MCF 10A (cell line): ENCODE measurements at regions not wholly inside any gene's neighbourhood (a gene's known extent, or its start where the extent isn't known, plus 50 kb on each side); places are given as distances from the start of the nearest gene placed in this dataset.
A peak's percentile ranks its signal among the peaks of the same experiment; 100 is the strongest.

Experiments used
- BruUV-seq: library from RNA; stranded (reverse); fragments of 400-500 nt; replicated peaks from 2 replicates; lab custom pipeline; 2021; lab: Mats Ljungman, UMichigan
- CTCF ChIA-PET: fragments of 300-600 bp; sonication (Branson Sonifier 250); formaldehyde crosslinking; extraction: SDS; loops from one replicate; lab custom pipeline; 2021; ENCODE audit warnings: antibody characterized with exemption, inconsistent platforms; lab: Yijun Ruan, JAX
- POLR2A ChIA-PET: fragments of 300-600, 350-650 bp; sonication (Branson Sonifier 250); formaldehyde crosslinking; extraction: SDS; loops from one replicate; lab custom pipeline; 2020; ENCODE audit warnings: antibody characterized with exemption, inconsistent platforms; lab: Yijun Ruan, JAX
- DNase-seq: peaks from one replicate; pipeline ENCODE4 v3.0.0-alpha.2; 2018; ENCODE audit not compliant: unreplicated experiment
- H3K27ac Mint-ChIP-seq: one replicate; pipeline ENCODE4 v1.8.0; 2022; ENCODE audit warnings: mild to moderate bottlenecking, low read depth, mixed read lengths; ENCODE audit not compliant: unreplicated experiment
- H3K27me3 Mint-ChIP-seq: one replicate; pipeline ENCODE4 v1.8.0; 2022; ENCODE audit warnings: mixed read lengths; ENCODE audit not compliant: insufficient read depth, unreplicated experiment
- H3K36me3 Mint-ChIP-seq: one replicate; pipeline ENCODE4 v1.8.0; 2022; ENCODE audit warnings: mild to moderate bottlenecking, moderate library complexity, mixed read lengths; ENCODE audit not compliant: insufficient read depth, unreplicated experiment
- H3K4me1 Mint-ChIP-seq: one replicate; pipeline ENCODE4 v1.8.0; 2022; ENCODE audit warnings: mixed read lengths; ENCODE audit not compliant: insufficient read depth, unreplicated experiment
- H3K4me3 Mint-ChIP-seq: one replicate; pipeline ENCODE4 v1.8.0; 2022; ENCODE audit warnings: mild to moderate bottlenecking, moderate library complexity, mixed read lengths; ENCODE audit not compliant: unreplicated experiment
- H3K9me3 Mint-ChIP-seq: one replicate; pipeline ENCODE4 v1.8.0; 2022; ENCODE audit warnings: mixed read lengths; ENCODE audit not compliant: unreplicated experiment
- CTCF ChIP-seq: fragments of 200-600 bp; IDR thresholded peaks from one replicate; pipeline ENCODE4 v1.8.0; 2022; ENCODE audit warnings: antibody characterized with exemption, mild to moderate bottlenecking; ENCODE audit not compliant: unreplicated experiment
- intact Hi-C: fragments of 100-400 bp; cut with micrococcal nuclease; formaldehyde crosslinking; loops from 2 replicates; pipeline ENCODE4 v1.14.1; 2022

- ChIA-PET POLR2A (no interaction called here), CTCF (no interaction called here)
- H3K27ac Mint-ChIP-seq: no peak overlapping the region
- no peaks in the 10 kb centered on the region for H3K36me3 Mint-ChIP-seq
- H3K9me3 Mint-ChIP-seq: no peaks in the 10 kb centered on the region
- H3K27me3 Mint-ChIP-seq: no peaks in the 10 kb centered on the region
- intact Hi-C loops: no loop called here
- BruUV-seq: no TSS peak
- H3K4me1 Mint-ChIP-seq: peaks cover 2% of the 10 kb centered on the region
- no peak for DNase-seq
- H3K4me3 Mint-ChIP-seq: no peak overlapping the region
- TF ChIP-seq CTCF: no peak
Measured at GRCh38 chr13:68199271-68199670, 969.1 kb upstream of the PCDH9 start.

- H3K27ac Mint-ChIP-seq: peak overlapping the region; percentile 36
- no peaks in the 10 kb centered on the region for H3K27me3 Mint-ChIP-seq
- no TSS peak for BruUV-seq
- CTCF ChIA-PET: no interaction called here
- H3K4me3 Mint-ChIP-seq: no peak overlapping the region
- peak; percentile 84 for DNase-seq
- no peak for TF ChIP-seq CTCF
- H3K4me1 Mint-ChIP-seq: peaks cover 21% of the 10 kb centered on the region
- no peaks in the 10 kb centered on the region for H3K36me3 Mint-ChIP-seq
- H3K9me3 Mint-ChIP-seq: no peaks in the 10 kb centered on the region
- POLR2A ChIA-PET: no interaction called here
- intact Hi-C loops: no loop called here
Measured at GRCh38 chr13:68190818-68191217, 960.7 kb upstream of the PCDH9 start.

GRCh38 chr13:68185444-68186141, 955.5 kb upstream of the PCDH9 start:
- Mint-ChIP-seq H3K27me3 (no peaks in the 10 kb centered on the region), H3K4me3 (peak overlapping the region; percentile 21), H3K4me1 (peaks cover 9% of the 10 kb centered on the region), H3K36me3 (no peaks in the 10 kb centered on the region), H3K9me3 (peaks cover 2% of the 10 kb centered on the region), H3K27ac (no peak overlapping the region)
- BruUV-seq: no TSS peak
- no peak for DNase-seq
- TF ChIP-seq CTCF: no peak
- ChIA-PET CTCF (interaction anchor here (0.6 to 1.0 kb wide), 3 partner anchors 20 to 1529 kb away, joined by 3 to 4 read pairs (median 4); no protein-coding TSS in a partner anchor), POLR2A (interaction anchor here (0.7 kb wide), 1 partner anchor 727 kb away, joined by 3 read pairs; no protein-coding TSS in a partner anchor)
- intact Hi-C loops: no loop called here

GRCh38 chr13:68176475-68176874, 946.3 kb upstream of the PCDH9 start:
- no TSS peak for BruUV-seq
- Mint-ChIP-seq H3K4me1 (peaks cover 7% of the 10 kb centered on the region), H3K9me3 (peaks cover 20% of the 10 kb centered on the region), H3K4me3 (no peak overlapping the region), H3K27ac (peak overlapping the region; percentile 7), H3K27me3 (no peaks in the 10 kb centered on the region), H3K36me3 (no peaks in the 10 kb centered on the region)
- ChIA-PET POLR2A (interaction anchor here (0.6 kb wide), 1 partner anchor 70 kb away, joined by 3 read pairs; no protein-coding TSS in a partner anchor), CTCF (interaction anchor here (0.6 kb wide), 1 partner anchor 317 kb away, joined by 3 read pairs; no protein-coding TSS in a partner anchor)
- peak; percentile 78 for DNase-seq
- no peak for TF ChIP-seq CTCF
- intact Hi-C loops: no loop called here
